GM12878 (cell line): ENCODE measurements at regions not wholly inside any gene's neighbourhood (a gene's known extent, or its start where the extent isn't known, plus 50 kb on each side); places are given as distances from the start of the nearest gene placed in this dataset.

Experiments used
- ATF7 ChIP-seq: fragments of 450-650 bp; IDR thresholded peaks from 2 replicates; pipeline ENCODE4 v1.6.1; 2016; ENCODE audit warnings: low read depth, mild to moderate bottlenecking
- BCL11A ChIP-seq: IDR thresholded peaks from 2 replicates; pipeline ENCODE4 v1.6.1; 2011; ENCODE audit warnings: low read depth, low read length
- BCL3 ChIP-seq: IDR thresholded peaks from 2 replicates; pipeline ENCODE4 v1.6.1; 2011; ENCODE audit warnings: borderline replicate concordance, low read depth, mild to moderate bottlenecking, moderate library complexity, low read length; ENCODE audit not compliant: insufficient read depth, poor library complexity, severe bottlenecking
- CBX5 ChIP-seq: sonication (generic); IDR thresholded peaks from 2 replicates; pipeline ENCODE4 v1.6.1; 2016; ENCODE audit warnings: low read depth, moderate library complexity, mild to moderate bottlenecking, inconsistent platforms
- CHD1 ChIP-seq: IDR thresholded peaks from 2 replicates; pipeline ENCODE4 v1.6.1; 2012; ENCODE audit warnings: low read depth, low read length, improper control_type of control experiment
- EED ChIP-seq: sonication (generic); IDR thresholded peaks from 2 replicates; pipeline ENCODE4 v1.6.1; 2016; ENCODE audit warnings: antibody characterized with exemption, low read depth
- ETV6 ChIP-seq, 2 experiments: fragments of 450-650 bp in 1 of 2; IDR thresholded peaks in 1 of 2; conservative IDR thresholded peaks in 1 of 2; 2 replicates each; pipeline ENCODE4 v1.6.1; 2014; ENCODE audit warnings: antibody characterized with exemption in 1 of 2, borderline replicate concordance in 1 of 2, low read depth in 1 of 2, mild to moderate bottlenecking in 1 of 2, moderate library complexity in 1 of 2
- FOXM1 ChIP-seq: IDR thresholded peaks from 2 replicates; pipeline ENCODE4 v1.6.1; 2012; ENCODE audit warnings: low read depth, mild to moderate bottlenecking, inconsistent platforms, low read length, moderate library complexity
- GABPA ChIP-seq: IDR thresholded peaks from 2 replicates; pipeline ENCODE4 v1.6.1; 2014; ENCODE audit warnings: antibody characterized with exemption, low read depth, mild to moderate bottlenecking, inconsistent platforms
- IKZF1 ChIP-seq: fragments of 450-650 bp; conservative IDR thresholded peaks from 2 replicates; pipeline ENCODE4 v1.6.1; 2017; ENCODE audit warnings: antibody characterized with exemption, mild to moderate bottlenecking
- KDM1A ChIP-seq: fragments of 200-600 bp; sonication (generic); IDR thresholded peaks from 2 replicates; pipeline ENCODE4 v1.6.1; 2016; ENCODE audit warnings: borderline replicate concordance
- MEF2B ChIP-seq: fragments of 450-650 bp; IDR thresholded peaks from 2 replicates; pipeline ENCODE4 v1.6.1; 2018; ENCODE audit warnings: mild to moderate bottlenecking, moderate library complexity; ENCODE audit not compliant: partially characterized antibody, poor library complexity, severe bottlenecking
- MTA3 ChIP-seq: IDR thresholded peaks from 2 replicates; pipeline ENCODE4 v1.6.1; 2012; ENCODE audit warnings: low read length, inconsistent platforms, borderline replicate concordance
- NFIC ChIP-seq: IDR thresholded peaks from 2 replicates; pipeline ENCODE4 v1.6.1; 2012; ENCODE audit warnings: low read depth, mild to moderate bottlenecking, inconsistent platforms, low read length, moderate library complexity
- POLR2AphosphoS5 ChIP-seq: IDR thresholded peaks from 2 replicates; pipeline ENCODE4 v1.6.1; 2011; ENCODE audit warnings: mild to moderate bottlenecking, low read length, inconsistent platforms
- SPI1 ChIP-seq: IDR thresholded peaks from 2 replicates; pipeline ENCODE4 v1.6.1; 2011; ENCODE audit warnings: low read depth, mild to moderate bottlenecking, low read length, moderate library complexity, borderline replicate concordance; ENCODE audit not compliant: insufficient read depth
- SRF ChIP-seq, 2 experiments: IDR thresholded peaks; 2 replicates each; pipeline ENCODE4 v1.6.1; 2011; ENCODE audit warnings: low read depth in 2 of 2, low read length in 2 of 2, mild to moderate bottlenecking in 1 of 2, moderate library complexity in 1 of 2
- SUPT20H ChIP-seq: IDR thresholded peaks from 2 replicates; pipeline ENCODE4 v1.6.1; 2011; ENCODE audit warnings: low read depth, mild to moderate bottlenecking, low read length, moderate library complexity, borderline replicate concordance; ENCODE audit not compliant: control insufficient read depth
- ZBED1 ChIP-seq: IDR thresholded peaks from 2 replicates; pipeline ENCODE4 v1.6.1; 2016; ENCODE audit warnings: borderline replicate concordance
- ZNF217 ChIP-seq: fragments of 450-650 bp; IDR thresholded peaks from 2 replicates; pipeline ENCODE4 v1.6.1; 2017; ENCODE audit warnings: antibody characterized with exemption, mild to moderate bottlenecking
- ZNF687 ChIP-seq: fragments of 450-650 bp; IDR thresholded peaks from 2 replicates; pipeline ENCODE4 v1.6.1; 2017; ENCODE audit warnings: mild to moderate bottlenecking, moderate library complexity

- TF ChIP-seq BCL3: no peak
- peak; percentile 76 for TF ChIP-seq FOXM1
- peak; percentile 95 for TF ChIP-seq SPI1
- peak; percentile 79 for TF ChIP-seq IKZF1
- TF ChIP-seq MTA3: peak; percentile 82; the same call in 1 of the 2 replicates
- TF ChIP-seq ATF7: peak; percentile 34; the same call in 1 of the 2 replicates
- peak; percentile 88 for TF ChIP-seq NFIC
- TF ChIP-seq ZNF687: no peak
- TF ChIP-seq ZNF217: no peak
- TF ChIP-seq SRF (IDR thresholded peaks at IDR 0.05; ENCODE audit: low read depth in 2 of 2, low read length in 2 of 2): peak in 1 of 2 experiments; percentile 77; a peak in 2 of 4 replicates
- TF ChIP-seq SUPT20H: no peak
- no peak for TF ChIP-seq CHD1
- TF ChIP-seq ETV6 (conservative IDR thresholded peaks at IDR 0.05 in 1 of 2, IDR thresholded peaks at IDR 0.05 in 1 of 2; ENCODE audit: borderline replicate concordance in 1 of 2, low read depth in 1 of 2): no peak; a peak in 1 of 4 replicates
- TF ChIP-seq ZBED1: 0 out of 2 replicates have a peak, but pooled peaks have one; percentile 33
- peak; percentile 80 for TF ChIP-seq BCL11A
- 0 out of 2 replicates have a peak, but pooled peaks have one; percentile 54 for TF ChIP-seq CBX5
- no peak for TF ChIP-seq POLR2AphosphoS5
- peak; percentile 42; the same call in 1 of the 2 replicates for TF ChIP-seq GABPA
- no peak for TF ChIP-seq KDM1A
- TF ChIP-seq MEF2B: peak; percentile 90
- peak; percentile 52; the same call in 1 of the 2 replicates for TF ChIP-seq EED
Observed at GRCh38 chr5:124453221-124454051, 293.0 kb downstream of the ZNF608 start (continued).
